DMS153 (cell line): ENCODE measurements at regions not wholly inside any gene's neighbourhood (a gene's known extent, or its start where the extent isn't known, plus 50 kb on each side); places are given as distances from the start of the nearest gene placed in this dataset.

Source experiments
- DNase-seq: peaks from one replicate; lab custom pipeline; 2025; lab: John Stamatoyannopoulos, UW

DNA sequence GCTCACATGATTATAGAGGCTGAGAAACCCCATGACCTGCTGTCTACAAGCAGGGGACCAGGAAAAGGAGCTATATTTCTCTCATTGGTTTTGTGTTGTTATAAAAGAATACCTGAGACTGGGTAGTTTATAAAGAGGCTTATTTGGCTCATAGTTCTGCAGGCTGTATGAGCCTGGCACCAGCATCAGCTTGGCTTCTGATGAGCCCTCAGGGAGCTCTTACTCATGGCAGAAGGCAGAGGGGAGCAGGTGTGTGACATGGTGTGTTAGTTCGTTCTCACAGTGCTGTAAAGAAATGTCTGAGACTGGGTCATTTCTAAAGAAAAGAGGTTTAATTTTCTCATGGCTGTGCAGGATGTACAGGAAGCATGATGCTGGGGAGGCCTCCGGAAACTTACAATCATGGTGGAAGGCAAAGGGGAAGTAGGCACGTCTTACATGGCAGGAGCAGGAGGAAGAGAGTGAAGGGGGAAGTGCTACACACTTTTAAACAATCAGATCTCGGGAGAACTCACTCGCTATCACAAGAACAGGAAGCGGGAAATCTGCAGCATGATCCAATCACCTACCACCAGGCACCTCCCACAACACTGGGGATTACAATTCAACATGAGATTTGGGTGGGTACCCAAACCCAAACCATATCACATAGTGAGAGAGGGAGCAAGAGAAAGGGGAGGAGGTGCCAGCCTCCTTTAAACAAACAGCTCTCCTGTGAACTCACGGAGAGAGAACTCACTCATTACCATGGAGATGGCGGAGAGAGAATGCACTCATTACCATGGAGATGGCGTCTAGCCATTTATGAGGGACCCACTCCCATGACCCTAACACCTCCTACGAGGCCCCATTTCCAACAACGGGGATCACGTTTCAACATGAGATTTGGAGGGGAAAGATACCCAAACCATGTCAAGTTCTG, 133.4 kb downstream of the JCAD start:
- DNase-seq: no peak

DNA sequence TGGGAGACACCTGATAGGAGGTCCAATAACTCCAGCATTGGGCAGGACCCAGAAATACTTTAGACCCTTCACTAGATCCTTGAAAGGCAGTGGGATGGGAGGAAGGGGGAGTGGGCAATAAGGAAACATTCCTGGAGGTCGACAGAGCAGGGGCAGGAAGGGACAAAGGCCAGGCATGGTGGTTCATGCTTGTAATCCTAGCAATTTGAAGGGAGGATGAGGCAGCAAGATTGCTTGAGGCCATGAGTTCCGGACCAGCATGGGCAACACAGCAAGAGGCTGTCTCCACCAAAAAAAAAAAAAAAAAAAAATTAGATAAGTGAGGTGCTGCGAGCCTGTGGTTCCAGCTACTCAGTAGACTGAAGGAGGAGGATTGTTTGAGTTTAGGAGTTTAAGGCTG, 134.9 kb downstream of the JCAD start:
- DNase-seq: no peak

DNA sequence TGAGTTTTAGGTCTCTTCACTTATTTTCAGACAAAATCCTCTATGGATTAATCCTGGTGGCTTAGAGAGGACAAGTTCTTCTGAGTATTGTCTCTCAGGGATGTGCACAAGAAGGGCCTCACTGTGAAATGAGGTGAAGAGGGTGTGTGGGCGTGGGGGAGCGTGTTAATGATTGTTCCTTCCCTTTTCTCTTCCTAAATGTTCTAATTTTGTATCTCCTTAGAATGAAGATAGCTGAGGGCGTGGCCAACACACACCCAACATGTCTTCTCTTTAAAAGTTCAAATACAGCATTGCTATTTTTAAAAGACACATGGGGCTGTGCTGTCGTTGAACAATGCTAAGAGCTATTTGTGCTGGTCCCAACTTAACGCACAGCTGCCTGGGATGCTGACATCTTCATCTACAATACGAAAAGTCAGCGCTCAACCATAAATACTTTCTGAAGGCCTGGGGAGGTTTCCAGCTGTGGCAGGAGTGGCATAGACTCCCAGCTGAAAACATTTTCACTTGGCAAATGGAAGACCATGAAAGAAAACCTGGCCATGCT, 135.9 kb downstream of the JCAD start:
- no peak for DNase-seq

DNA sequence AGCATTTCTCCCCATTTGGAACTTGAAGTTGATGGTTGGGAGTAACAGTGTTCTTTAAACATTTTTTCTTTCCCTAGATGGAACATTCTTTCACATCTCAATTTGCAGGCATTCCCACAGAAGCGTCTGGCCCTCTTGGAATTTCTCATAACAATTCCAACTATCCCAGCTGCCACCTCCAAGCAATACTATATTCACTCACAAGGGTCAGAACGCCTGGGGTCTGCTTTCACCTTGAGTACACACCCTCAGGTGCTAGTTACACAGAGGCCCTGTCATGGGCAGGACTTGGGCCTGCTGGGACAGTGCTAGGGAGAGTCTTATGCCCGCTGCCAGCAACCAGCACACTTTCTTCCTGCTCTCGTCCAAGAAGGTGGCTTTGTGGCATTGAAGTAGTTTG, 136.5 kb downstream of the JCAD start:
- DNase-seq: no peak

DNA sequence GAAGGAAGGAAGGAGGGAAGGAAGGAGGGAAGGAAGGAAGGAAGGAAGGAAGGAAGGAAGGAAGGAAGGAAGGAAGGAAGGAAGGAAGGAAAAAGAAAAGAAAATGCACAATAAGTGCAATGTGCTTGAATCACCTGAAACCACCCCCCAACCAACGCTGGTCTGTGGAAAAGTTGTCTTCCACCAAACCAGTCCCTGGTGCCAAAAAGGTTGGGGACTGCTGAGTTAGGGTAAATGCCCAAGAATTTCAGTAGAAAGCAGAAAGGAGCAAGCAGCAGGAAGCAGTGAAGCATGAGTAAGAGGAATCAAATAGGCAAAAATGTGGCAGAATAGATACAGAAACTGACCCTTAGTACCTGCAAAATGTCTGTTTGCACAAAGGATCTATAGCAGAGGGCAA, 137.2 kb downstream of the JCAD start:
- DNase-seq: no peak

DNA sequence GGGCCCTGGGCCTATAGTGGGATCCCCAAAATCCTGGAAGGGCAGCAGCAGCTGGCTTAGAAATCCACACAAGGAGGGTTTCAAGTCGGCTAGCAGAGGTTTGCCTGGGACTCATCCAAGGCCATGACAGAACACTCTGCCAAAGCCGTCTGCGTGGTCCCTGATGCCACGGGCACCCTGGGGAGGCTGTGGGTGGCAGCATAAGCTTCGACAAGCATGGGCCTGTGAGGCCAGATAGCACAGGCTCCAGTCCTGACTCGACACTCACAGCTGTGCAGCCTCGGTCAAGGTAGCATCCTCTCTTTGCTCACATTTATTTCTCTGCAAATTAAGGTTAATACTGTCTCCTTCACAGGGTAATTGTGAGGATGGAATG, 138.3 kb downstream of the JCAD start:
- DNase-seq: no peak

DNA sequence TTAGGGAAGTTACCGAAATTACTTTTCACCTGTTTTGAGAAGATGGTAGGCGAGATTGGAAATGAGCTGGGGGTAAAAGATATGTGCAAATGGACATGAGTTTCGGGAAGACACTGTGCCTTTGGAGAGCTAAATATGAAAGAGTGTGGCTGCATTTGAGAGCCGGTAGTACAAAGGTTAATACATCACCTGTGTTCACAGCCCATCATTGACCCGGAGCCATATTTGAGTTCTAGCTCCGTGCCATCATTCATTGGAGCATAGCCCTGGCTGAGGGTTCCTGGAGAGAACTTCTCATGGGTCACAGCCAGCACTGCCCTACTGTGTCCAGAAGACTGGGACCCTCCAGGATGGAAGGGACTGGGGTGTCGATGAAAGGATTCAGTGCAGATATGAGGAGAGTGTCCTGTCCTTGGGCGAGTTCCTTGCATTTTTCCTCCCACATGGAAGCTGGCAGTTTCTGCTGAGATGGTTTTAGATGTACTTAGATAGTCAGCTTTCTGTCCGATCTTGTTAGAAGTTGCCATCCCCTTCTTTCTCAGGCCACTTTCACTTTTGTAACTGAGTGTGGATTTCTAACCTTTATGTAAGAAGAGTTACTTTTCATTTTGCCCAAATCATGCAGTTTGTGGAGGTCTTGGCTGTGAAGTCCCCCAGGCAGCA, 138.8 kb downstream of the JCAD start:
- no peak for DNase-seq

DNA sequence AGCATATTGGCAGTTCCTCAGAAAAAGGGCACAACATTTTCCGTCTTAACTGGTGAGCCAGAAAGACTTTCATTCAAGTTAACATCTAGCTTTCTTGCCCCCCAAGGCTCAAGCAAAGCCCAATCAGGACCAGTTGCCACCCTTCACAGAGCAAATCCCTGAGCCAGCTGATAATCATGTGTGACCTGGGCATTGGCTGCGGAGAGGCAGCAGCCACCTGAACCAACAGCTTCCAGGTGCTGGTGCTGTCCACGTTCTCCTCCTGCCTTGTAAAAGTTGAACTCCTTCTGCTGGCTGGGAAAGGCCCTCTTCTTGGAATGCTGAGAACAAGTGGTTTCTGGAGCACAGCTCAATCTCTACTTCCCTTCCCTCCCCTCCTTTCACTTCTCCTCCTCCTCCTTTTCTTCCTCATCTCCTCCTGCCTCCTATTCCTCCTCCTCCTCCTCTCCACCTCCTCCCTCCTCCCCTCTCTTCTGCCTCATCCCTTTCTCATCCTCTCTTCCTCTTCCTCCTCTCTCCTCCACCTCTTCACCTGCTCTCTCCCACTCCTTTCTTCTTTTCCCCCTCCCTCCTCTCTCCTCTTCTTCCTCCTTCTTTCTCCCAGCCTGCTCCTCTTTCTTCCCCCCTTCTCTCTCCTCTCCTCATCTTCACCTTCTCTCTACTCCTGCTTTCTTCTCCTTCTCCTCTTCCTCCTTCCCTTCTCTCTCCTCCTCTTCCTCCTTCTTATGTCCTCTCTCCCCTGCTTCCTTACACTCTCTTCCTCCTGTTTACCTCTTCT, 140.6 kb downstream of the JCAD start:
- DNase-seq: no peak

DNA sequence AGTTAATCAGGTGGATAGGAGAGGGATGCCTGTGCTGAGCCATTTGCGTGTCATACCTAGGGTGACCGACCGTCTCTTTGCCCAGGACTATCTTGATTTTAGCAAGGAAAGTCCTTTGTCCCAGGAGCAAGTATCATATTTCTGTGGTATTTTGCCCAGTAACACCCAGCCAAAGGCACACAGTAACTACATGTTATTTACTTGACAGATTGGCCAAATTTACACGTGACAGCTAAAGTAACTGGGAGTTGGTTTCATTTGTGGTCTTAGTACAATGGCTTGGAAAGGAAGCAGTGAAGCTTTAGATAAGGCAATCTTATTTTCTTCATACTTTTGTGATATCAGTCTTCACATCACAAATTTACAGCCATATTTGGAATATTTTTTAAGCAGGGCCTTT, 142.1 kb downstream of the JCAD start:
- DNase-seq: no peak

DNA sequence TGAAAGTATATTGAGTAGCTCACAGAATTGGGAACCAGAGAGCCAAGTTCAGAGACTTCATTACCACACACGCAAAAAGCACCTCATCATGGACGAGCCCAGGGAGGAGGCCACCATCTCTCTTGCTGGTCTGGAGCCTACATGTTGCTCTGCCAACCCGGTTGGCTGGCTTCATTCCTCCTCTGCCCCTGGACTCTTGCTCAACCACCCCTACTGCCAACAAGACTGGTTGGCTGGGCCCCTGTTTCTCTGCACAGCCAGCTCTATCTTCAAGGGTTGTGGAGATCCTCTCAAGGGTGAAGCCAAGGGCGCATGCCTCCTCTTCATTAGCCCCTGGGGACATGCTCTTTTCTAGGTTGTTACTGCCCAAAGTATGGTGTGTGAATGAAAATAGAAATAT, 142.7 kb downstream of the JCAD start:
- no peak for DNase-seq

DNA sequence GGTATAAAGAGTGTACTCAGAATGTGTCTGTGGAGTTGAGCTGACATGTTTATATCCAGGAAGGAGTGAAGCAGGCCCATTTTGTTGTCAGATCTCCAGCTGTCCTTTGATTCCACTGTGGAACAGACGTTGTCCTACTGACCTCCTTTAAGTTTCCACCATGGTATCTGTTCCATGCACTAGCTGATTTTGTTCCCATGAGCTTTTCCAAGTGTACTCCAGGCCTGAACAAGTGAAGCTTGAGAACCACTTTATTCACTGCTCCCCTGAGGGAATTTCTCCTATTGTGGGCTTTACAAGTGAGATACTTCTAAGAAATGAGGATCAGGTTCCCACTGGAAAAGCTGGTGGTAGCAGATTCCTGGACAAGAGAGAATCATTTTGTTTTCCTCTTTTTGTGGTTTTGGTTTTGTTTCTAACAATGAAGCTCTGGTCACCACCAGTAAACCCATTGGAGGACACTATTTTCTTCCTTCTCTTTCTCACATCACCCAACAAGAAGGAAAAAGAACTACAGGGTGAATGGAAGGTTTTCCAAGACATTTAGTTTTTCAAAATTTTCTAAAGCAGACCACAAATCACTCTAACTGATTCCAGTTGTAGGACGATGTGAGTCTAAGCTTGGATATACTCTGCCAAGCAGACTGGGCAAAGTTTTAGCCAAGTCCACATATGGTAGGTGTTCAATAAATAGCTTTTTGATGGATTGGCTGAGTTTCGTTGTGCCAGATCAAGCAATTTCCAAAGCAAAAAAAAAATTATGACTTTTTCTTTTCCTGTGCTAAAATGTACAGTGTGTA, 144.2 kb downstream of the JCAD start:
- DNase-seq: no peak

DNA sequence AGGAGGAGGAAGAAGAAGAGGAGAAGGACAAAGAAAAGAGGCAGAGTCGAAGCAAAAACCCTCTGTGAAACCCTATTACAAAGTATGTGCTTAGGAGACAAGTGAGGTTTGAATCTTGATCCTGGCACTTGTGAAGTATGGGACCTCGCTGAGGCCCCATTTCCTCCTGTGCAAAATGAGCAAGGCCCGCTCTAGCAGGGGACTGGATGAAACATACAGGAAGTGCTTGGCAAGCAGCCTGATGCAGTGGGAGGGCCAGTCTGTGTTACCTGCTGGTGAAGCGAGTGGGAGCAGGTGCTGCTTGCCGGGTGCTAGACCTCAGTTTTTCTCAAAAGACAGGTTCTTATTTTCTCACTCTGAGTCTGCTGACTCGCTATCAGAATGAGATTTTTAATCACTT, 150.4 kb downstream of the JCAD start:
- DNase-seq: peak; percentile 44

DNA sequence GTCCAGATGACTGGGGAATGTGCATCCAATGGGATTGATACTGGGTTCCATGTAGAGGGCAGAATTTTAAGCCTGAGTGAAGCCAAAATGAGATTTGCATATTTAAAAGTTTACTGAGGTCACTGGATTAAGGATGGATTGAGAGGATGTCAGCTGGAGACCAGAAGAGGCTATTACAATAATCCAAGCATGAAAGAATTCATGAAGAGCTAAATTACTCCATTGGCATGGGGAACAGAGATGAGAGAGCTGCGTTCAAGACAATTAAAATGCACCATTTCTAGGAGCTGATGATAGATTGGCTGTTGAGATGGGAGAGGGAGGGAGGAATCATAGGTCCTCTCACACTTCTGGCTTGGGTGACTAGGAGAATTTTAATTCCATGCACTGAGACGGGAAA, 158.5 kb downstream of the JCAD start:
- no peak for DNase-seq

DNA sequence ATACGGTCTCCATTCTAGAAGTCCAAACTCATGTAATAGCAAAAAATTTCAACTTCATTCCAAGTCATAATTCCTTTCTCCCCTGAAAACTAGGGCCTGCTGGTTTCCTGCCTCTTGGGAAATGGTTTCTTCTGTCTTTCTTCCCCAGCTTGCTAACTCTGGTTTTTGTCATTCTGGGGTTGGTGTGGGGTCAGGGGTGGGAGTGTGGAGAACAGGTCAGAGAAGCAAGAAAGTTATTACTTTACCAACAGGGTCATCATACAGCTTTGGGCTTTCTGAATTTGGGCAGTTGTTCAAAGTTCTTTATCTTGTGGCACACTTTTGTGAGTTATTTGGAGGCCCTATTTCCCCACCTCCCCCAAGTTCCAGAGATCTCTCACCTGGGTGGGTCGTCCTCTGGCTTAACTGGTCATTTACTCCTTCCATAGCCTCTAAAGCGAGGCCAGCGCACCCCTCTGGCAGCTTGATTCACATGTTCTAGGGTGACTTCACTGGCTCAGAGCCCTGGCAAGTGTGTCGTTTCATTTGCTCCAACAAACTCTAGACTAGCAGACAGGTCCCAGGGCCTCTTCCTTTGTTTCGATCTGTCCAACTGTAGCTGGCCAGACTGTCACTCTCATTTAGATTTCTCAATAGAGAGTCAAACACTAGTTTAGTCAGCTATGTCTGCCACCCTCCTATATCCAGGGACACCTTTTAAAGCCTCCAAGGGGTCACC, 161.2 kb downstream of the JCAD start:
- DNase-seq: no peak

DNA sequence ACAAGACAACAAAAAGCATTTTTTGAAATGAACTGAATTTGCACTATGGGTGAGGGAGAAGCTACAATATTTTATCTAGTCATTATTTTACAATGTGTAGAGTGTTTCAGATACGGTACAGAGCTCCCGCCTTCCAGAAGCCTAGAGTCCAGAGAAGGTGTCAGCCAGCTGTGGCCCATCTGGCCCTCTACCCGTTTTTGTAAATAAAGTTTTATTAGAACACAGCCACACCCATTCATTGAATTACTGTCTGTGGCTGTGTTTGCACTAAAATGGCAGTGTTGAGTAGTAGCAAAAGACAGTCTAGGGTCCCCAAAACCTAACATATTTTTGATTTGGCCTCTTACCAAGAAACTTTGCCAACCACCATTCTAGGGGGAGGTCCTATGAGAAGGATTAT, 162.0 kb downstream of the JCAD start:
- no peak for DNase-seq

DNA sequence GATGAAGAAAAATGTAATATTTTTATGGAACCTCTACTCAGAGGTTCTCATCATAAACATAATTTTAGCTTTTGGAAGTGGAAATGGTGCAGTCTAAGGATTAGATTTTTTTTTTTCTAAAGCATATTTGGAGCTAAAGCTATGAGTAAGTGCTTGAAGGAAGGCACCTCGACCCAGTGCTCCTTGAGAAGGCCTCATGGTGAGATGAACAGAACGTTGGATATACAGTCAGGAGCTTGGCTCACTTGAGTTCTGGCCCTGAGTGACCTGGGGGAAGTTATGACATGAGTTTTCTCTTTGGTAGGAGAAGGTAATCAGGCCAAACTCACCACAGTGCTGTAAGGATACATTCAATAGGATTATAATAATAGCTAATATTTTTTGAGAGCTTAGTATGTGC, 163.3 kb downstream of the JCAD start:
- no peak for DNase-seq

DNA sequence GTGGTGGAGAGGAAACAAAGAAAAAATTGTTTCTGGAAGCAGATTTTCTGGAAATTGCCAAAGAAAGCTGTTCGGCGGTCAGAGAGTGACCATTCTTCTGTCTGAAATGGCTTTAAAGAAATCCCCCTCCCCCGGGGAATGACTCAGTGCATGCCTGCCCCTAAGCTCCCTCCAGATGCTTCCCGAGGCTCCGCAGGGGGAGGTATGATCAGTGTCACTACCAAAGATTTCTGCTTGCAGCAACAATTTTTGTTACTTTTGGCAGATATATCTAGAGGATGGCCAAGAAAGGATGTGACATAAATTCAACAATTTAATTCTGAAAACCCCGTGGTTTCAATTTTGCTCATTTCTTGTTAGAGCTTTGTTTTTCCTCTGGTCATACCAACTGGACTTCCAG, 163.9 kb downstream of the JCAD start:
- no peak for DNase-seq

DNA sequence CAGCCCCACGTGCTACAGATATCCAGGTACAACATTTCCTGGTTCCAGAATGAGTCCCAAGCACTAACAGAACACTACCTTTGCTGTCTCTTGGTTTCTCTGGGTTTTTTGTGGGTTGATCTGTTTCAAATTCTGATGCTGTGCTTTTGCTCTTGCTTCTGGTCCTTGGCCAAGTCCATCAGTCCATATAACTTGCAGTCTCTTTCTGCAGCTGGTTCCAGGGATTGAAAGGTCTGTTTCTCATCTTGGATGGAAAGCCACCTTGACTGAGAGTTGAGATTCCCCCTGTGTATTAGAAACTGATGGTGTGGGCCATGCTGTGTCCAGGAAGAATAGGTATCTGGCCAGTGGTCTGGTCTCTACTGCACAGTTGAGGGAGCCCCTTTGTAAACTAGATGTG, 171.1 kb downstream of the JCAD start:
- no peak for DNase-seq

DNA sequence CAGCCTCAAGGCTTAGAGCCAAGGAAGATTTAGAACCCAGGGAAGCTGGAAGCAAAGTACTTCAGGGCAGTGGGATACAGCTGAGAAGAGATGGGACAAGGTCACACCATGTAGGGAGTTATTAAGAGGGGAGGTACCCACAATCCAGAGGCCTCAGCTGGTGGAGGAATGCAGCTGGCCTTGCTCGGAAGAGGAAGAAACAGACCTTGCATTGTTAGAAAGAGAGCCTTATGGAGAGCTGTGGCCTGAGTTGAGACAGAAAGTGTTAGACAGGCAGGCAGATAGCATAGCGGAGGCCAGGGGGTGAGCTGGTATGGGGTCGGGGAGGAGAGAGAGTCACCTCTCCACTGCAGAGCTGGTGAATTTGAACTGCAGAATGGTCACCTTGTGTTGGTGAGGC, 173.1 kb downstream of the JCAD start:
- DNase-seq: no peak

DNA sequence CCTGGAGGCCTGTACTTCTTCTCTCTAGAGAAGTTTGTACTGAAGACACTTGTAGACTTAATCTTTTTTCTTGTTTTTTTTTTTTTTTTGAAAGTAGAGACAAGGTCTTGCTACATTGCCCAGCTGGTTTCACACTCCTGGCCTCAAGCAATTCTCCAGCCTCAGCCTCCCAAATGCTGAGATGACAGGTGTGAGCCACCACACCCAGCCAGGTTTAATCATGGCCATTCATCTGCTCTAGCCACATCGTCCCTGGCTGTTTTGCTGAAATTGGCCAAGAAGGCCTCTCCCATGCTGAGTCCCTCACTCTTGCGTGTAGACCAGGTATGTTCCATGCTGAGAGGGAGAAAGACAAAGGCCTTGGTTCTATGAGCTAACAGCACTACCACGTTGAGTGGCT, 176.2 kb downstream of the JCAD start:
- no peak for DNase-seq

DNA sequence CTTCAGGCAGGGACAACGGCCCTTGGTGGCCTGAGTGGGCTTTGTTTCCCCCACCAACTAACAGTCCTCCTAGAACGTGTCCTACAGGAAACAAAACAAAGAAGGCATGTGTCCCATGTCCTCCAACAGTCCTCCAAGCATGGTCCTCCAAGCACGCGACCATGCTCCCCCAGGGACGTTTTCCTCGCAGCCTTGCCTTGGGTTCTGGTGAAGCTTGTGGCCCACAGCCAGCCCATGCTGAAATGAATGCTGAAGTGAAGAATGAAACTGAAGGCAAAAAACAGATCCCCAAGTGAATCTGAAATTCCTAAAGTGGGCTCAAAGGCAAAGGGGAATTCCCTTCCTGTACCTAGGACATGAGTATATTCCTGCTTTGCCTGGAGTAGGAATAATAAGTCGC, 176.6 kb downstream of the JCAD start:
- no peak for DNase-seq
